Suppressor macrophage (primary cell): ENCODE measurements at regions not wholly inside any gene's neighbourhood (a gene's known extent, or its start where the extent isn't known, plus 50 kb on each side); places are given as distances from the start of the nearest gene placed in this dataset.

Experiments used
- DNase-seq, 4 experiments: peaks; one replicate each; pipeline ENCODE4 v3.0.0-alpha.2; 2020 to 2022

GRCh38 chr2:103284750-103285149 lies 522.9 kb downstream of the TMEM182 start:
- no peak for DNase-seq

- no peak for DNase-seq
These were observed 523.5 kb downstream of the TMEM182 start for GRCh38 chr2:103285354-103285753.

GRCh38 chr2:103287746-103288145 lies 525.9 kb downstream of the TMEM182 start:
- no peak for DNase-seq

- no peak for DNase-seq
These were observed 526.9 kb downstream of the TMEM182 start for GRCh38 chr2:103288696-103289095.

GRCh38 chr2:103289105-103289725 lies 527.4 kb downstream of the TMEM182 start:
- DNase-seq, result no peak

GRCh38 chr2:103292573-103292972 lies 530.7 kb downstream of the TMEM182 start:
- DNase-seq, result no peak

GRCh38 chr2:103293067-103293741 lies 531.4 kb downstream of the TMEM182 start:
- no peak for DNase-seq

- DNase-seq, result no peak
These were observed 531.9 kb downstream of the TMEM182 start for GRCh38 chr2:103293742-103294077.

- DNase-seq, result no peak
These were observed 532.6 kb downstream of the TMEM182 start for GRCh38 chr2:103294420-103294819.

- no peak for DNase-seq
These were observed 533.8 kb downstream of the TMEM182 start for GRCh38 chr2:103295591-103295990.

- DNase-seq, result no peak
These were observed 562.8 kb downstream of the TMEM182 start for GRCh38 chr2:103324671-103325070.

- no peak for DNase-seq
These were observed 565.6 kb downstream of the TMEM182 start for GRCh38 chr2:103327386-103327785.

GRCh38 chr2:103327966-103328365 lies 566.1 kb downstream of the TMEM182 start:
- DNase-seq, result no peak

GRCh38 chr2:103335403-103335802 lies 573.6 kb downstream of the TMEM182 start:
- DNase-seq, result no peak

GRCh38 chr2:103338819-103339218 lies 577.0 kb downstream of the TMEM182 start:
- DNase-seq, result no peak

- DNase-seq, result no peak
These were observed 584.9 kb downstream of the TMEM182 start for GRCh38 chr2:103346780-103347179.

- DNase-seq, result no peak
These were observed 591.9 kb downstream of the TMEM182 start for GRCh38 chr2:103353774-103354173.

- no peak for DNase-seq
These were observed 593.5 kb downstream of the TMEM182 start for GRCh38 chr2:103355287-103355686.

GRCh38 chr2:103361712-103362111 lies 599.9 kb downstream of the TMEM182 start:
- DNase-seq, result no peak

GRCh38 chr2:103363639-103364038 lies 601.8 kb downstream of the TMEM182 start:
- DNase-seq, result no peak

GRCh38 chr2:103364177-103364576 lies 602.3 kb downstream of the TMEM182 start:
- no peak for DNase-seq

- no peak for DNase-seq
These were observed 603.2 kb downstream of the TMEM182 start for GRCh38 chr2:103365071-103365470.

GRCh38 chr2:103367877-103368276 lies 606.0 kb downstream of the TMEM182 start:
- no peak for DNase-seq

- no peak for DNase-seq
These were observed 621.7 kb downstream of the TMEM182 start for GRCh38 chr2:103383541-103383940.

- DNase-seq, result no peak
These were observed 625.0 kb downstream of the TMEM182 start for GRCh38 chr2:103386872-103387271.
